ENCODE measurements at regions not wholly inside any gene's neighbourhood (a gene's known extent, or its start where the extent isn't known, plus 50 kb on each side); places are given as distances from the start of the nearest gene placed in this dataset.

DNA sequence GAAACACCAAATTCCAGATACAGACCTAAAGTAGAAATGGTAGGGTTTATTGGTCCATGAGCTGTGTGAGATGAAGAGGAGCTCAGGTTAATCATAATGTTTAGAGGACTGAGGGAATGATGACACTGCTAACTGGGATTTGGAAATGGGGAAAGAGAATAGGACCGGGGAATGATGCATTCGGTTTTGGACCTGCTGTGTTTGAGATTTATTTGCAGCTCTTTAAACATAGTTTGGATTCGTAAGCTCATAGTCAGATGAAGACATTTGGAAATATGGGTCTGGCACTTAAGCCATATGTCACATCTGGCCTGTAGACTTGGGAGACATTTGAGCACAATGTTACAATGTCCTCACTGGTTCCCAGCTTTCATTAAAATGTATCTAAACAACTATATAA is 127.9 kb upstream of the DUSP10 start:
- no peaks in the 10 kb centered on the region for H3K9me2 ChIP-seq (replicated peaks; ENCODE audit: control insufficient read depth, low read length)
- H3K4me2 ChIP-seq (ENCODE audit: low read length) = no peak overlapping the region
- TF ChIP-seq EZH2phosphoT487 (IDR thresholded peaks at IDR 0.05; ENCODE audit: borderline replicate concordance, low read length) = no peak
- TF ChIP-seq CTCF (IDR thresholded peaks at IDR 0.05; ENCODE audit: low read depth, low read length, poor library complexity, severe bottlenecking) = no peak

DNA sequence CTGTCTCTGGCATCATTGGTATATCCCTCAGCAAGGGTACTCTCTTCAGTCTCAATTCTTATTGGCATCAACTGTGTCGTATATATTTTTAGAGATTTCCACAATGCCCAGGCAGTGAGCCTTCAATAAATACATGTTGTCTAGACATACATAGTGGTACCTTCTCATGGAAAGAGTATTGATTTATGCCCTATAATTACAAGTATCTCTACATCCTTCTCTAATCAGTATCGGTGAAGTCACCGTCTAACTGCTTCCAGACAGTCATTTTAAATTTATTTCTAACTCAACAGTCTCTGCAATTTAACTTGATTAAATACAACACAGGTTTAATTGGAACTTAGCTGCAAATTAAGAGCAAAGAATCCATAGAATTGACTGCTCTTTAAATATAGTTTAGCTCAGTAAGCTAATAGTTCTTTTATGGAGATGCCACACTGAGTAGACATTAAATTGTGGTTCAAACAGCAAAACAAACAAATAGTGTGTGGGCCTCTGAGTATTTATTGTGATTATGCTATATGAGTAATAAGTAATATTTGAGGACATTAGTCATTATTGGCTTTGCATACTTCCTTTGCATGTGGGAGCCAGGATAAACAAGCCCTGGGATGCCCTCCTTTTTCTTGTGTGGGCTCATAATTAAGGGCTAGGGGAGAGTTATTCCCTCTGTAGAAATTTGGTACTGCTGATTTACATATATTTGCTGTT is 126.9 kb upstream of the DUSP10 start:
- Histone ChIP-seq H3K4me3 (ENCODE audit: low read length) (no peak overlapping the region), H3K27me3 (ENCODE audit: control insufficient read depth, low read length) (no peaks in the 10 kb centered on the region), H3K4me1 (ENCODE audit: control insufficient read depth, low read length) (peaks cover under 1% of the 10 kb centered on the region; the same call in 1 of the 2 replicates), H3K36me3 (ENCODE audit: control insufficient read depth, low read length) (no peaks in the 10 kb centered on the region), H3F3A (ENCODE audit: control insufficient read depth, insufficient read depth) (no peaks in the 10 kb centered on the region), H3K9me2 (replicated peaks; ENCODE audit: control insufficient read depth, low read length) (no peaks in the 10 kb centered on the region), H3K4me2 (ENCODE audit: low read length) (no peak overlapping the region), H3K79me2 (ENCODE audit: control insufficient read depth, low read length) (no peaks in the 10 kb centered on the region), H3K9me3 (ENCODE audit: control insufficient read depth, insufficient read depth, low read length) (no peaks in the 10 kb centered on the region), H4K20me1 (ENCODE audit: control insufficient read depth, insufficient read depth, low read depth, low read length) (no peaks in the 10 kb centered on the region), H3K27ac (ENCODE audit: low read depth, low read length) (no peak overlapping the region)
- TF ChIP-seq EZH2phosphoT487 (IDR thresholded peaks at IDR 0.05; ENCODE audit: borderline replicate concordance, low read length) = no peak

More for the DNA sequence above, 127.9 kb upstream of the DUSP10 start:
- H3K36me3 ChIP-seq (ENCODE audit: control insufficient read depth, low read length) = no peaks in the 10 kb centered on the region
- no peak overlapping the region for H3K27ac ChIP-seq (ENCODE audit: low read depth, low read length)
- no peak overlapping the region for H3K4me3 ChIP-seq (ENCODE audit: low read length)
- H3K9me3 ChIP-seq (ENCODE audit: control insufficient read depth, insufficient read depth, low read length) = no peaks in the 10 kb centered on the region
- no peaks in the 10 kb centered on the region for H3F3A ChIP-seq (ENCODE audit: control insufficient read depth, insufficient read depth)
- no peaks in the 10 kb centered on the region for H3K4me1 ChIP-seq (ENCODE audit: control insufficient read depth, low read length)
- no peaks in the 10 kb centered on the region for H3K79me2 ChIP-seq (ENCODE audit: control insufficient read depth, low read length)
- no peaks in the 10 kb centered on the region for H3K27me3 ChIP-seq (ENCODE audit: control insufficient read depth, low read length)
- no peaks in the 10 kb centered on the region for H4K20me1 ChIP-seq (ENCODE audit: control insufficient read depth, insufficient read depth, low read depth, low read length)

- Histone ChIP-seq H3F3A (ENCODE audit: control insufficient read depth, insufficient read depth) (no peaks in the 10 kb centered on the region), H3K4me3 (ENCODE audit: low read length) (no peak overlapping the region), H4K20me1 (ENCODE audit: control insufficient read depth, insufficient read depth, low read depth, low read length) (no peaks in the 10 kb centered on the region), H3K27me3 (ENCODE audit: control insufficient read depth, low read length) (no peaks in the 10 kb centered on the region), H3K79me2 (ENCODE audit: control insufficient read depth, low read length) (no peaks in the 10 kb centered on the region), H3K4me2 (ENCODE audit: low read length) (no peak overlapping the region), H3K36me3 (ENCODE audit: control insufficient read depth, low read length) (no peaks in the 10 kb centered on the region), H3K9me2 (replicated peaks; ENCODE audit: control insufficient read depth, low read length) (no peaks in the 10 kb centered on the region), H3K27ac (ENCODE audit: low read depth, low read length) (no peak overlapping the region), H3K9me3 (ENCODE audit: control insufficient read depth, insufficient read depth, low read length) (no peaks in the 10 kb centered on the region), H3K4me1 (ENCODE audit: control insufficient read depth, low read length) (peaks cover 8% of the 10 kb centered on the region; the same call in 1 of the 2 replicates)
- TF ChIP-seq EZH2phosphoT487 (IDR thresholded peaks at IDR 0.05; ENCODE audit: borderline replicate concordance, low read length) (no peak), CTCF (IDR thresholded peaks at IDR 0.05; ENCODE audit: low read depth, low read length, poor library complexity, severe bottlenecking) (no peak)
Measured at GRCh38 chr1:221867003-221867402, 125.1 kb upstream of the DUSP10 start.

GRCh38 chr1:221865808-221866207 is 123.9 kb upstream of the DUSP10 start:
- no peak for TF ChIP-seq EZH2phosphoT487 (IDR thresholded peaks at IDR 0.05; ENCODE audit: borderline replicate concordance, low read length)
- no peaks in the 10 kb centered on the region for H3K9me3 ChIP-seq (ENCODE audit: control insufficient read depth, insufficient read depth, low read length)
- H3K4me2 ChIP-seq (ENCODE audit: low read length) = no peak overlapping the region
- peaks cover 8% of the 10 kb centered on the region; the same call in 1 of the 2 replicates for H3K4me1 ChIP-seq (ENCODE audit: control insufficient read depth, low read length)
- no peak overlapping the region for H3K27ac ChIP-seq (ENCODE audit: low read depth, low read length)
- H4K20me1 ChIP-seq (ENCODE audit: control insufficient read depth, insufficient read depth, low read depth, low read length) = no peaks in the 10 kb centered on the region
- H3K79me2 ChIP-seq (ENCODE audit: control insufficient read depth, low read length) = no peaks in the 10 kb centered on the region
- H3K36me3 ChIP-seq (ENCODE audit: control insufficient read depth, low read length) = no peaks in the 10 kb centered on the region
- no peak overlapping the region for H3K4me3 ChIP-seq (ENCODE audit: low read length)
- no peaks in the 10 kb centered on the region for H3F3A ChIP-seq (ENCODE audit: control insufficient read depth, insufficient read depth)
- H3K9me2 ChIP-seq (replicated peaks; ENCODE audit: control insufficient read depth, low read length) = no peaks in the 10 kb centered on the region
- no peaks in the 10 kb centered on the region for H3K27me3 ChIP-seq (ENCODE audit: control insufficient read depth, low read length)
